ENCODE measurements at regions not wholly inside any gene's neighbourhood (a gene's known extent, or its start where the extent isn't known, plus 50 kb on each side); places are given as distances from the start of the nearest gene placed in this dataset.

- no peak for TF ChIP-seq CTCF (conservative IDR thresholded peaks at IDR 0.05; ENCODE audit: low read depth, low read length)
- no peak for TF ChIP-seq EZH2phosphoT487 (IDR thresholded peaks at IDR 0.05; ENCODE audit: borderline replicate concordance, low read length)
- no peak for TF ChIP-seq EZH2 (IDR thresholded peaks at IDR 0.05; ENCODE audit: low read length, unreplicated experiment)
Observed at GRCh38 chr6:74851596-74851995, 354.3 kb downstream of the COL12A1 start.
